Naive thymus-derived CD4-positive, alpha-beta T cell (primary cell): ENCODE measurements at regions not wholly inside any gene's neighbourhood (a gene's known extent, or its start where the extent isn't known, plus 50 kb on each side); places are given as distances from the start of the nearest gene placed in this dataset.

ENCODE experiments used
- ATAC-seq: fragments of 150-1000 bp; cut with Tn5 transposase; 2 replicates; pipeline ENCODE4 v1.10.0; 2021; ENCODE audit warnings: mild to moderate bottlenecking, moderate library complexity
- CTCF ChIA-PET: fragments of 350-600 bp; sonication (Branson Sonifier 250); formaldehyde crosslinking; loops from one replicate; lab custom pipeline; 2021; ENCODE audit warnings: antibody characterized with exemption; lab: Charles Lee
- POLR2A ChIA-PET: fragments of 350-600 bp; sonication (Branson Sonifier 250); formaldehyde crosslinking; loops from one replicate; lab custom pipeline; 2021; ENCODE audit warnings: antibody characterized with exemption, inconsistent platforms; lab: Charles Lee
- DNase-seq, 9 donors: peaks; one replicate each; pipeline versions ENCODE4 v3.0.0 to v3.0.0-alpha.2; 2020 to 2022; ENCODE audit warnings: mixed read lengths in 1 of 9
- H3K27ac ChIP-seq: one replicate; pipeline ENCODE4 v1.7.0; 2013; ENCODE audit warnings: mild to moderate bottlenecking, low read depth, low read length, moderate library complexity
- H3K27me3 ChIP-seq, 2 donors: one replicate each; pipeline ENCODE4 v1.7.0; 2013; ENCODE audit warnings: low read length in 2 of 2, mild to moderate bottlenecking in 2 of 2, moderate library complexity in 2 of 2; ENCODE audit not compliant: control insufficient read depth in 2 of 2, insufficient read depth in 2 of 2
- H3K36me3 ChIP-seq, 3 experiments: 1 replicate in 2 of 3; 2 replicates in 1 of 3; pipeline ENCODE4 v1.7.0; 2013; ENCODE audit warnings: low read length in 3 of 3, mild to moderate bottlenecking in 3 of 3, moderate library complexity in 1 of 3; ENCODE audit not compliant: insufficient read depth in 3 of 3, control insufficient read depth in 2 of 3
- H3K4me1 ChIP-seq, 2 donors: one replicate each; pipeline ENCODE4 v1.7.0; 2013; ENCODE audit warnings: low read length in 2 of 2, mild to moderate bottlenecking in 2 of 2, moderate library complexity in 1 of 2; ENCODE audit not compliant: control insufficient read depth in 2 of 2, insufficient read depth in 2 of 2
- H3K4me3 ChIP-seq: 2 replicates; pipeline ENCODE4 v1.7.0; 2013; ENCODE audit warnings: mild to moderate bottlenecking, low read length
- H3K9me3 ChIP-seq, 3 experiments: 1 replicate in 2 of 3; 2 replicates in 1 of 3; pipeline ENCODE4 v1.7.0; 2013; ENCODE audit warnings: low read length in 3 of 3; ENCODE audit not compliant: control insufficient read depth in 2 of 3
- H3K27ac Mint-ChIP-seq, 9 donors: one replicate each; pipeline ENCODE4 v1.8.0; 2020 to 2022; ENCODE audit warnings: mixed read lengths in 9 of 9, mild to moderate bottlenecking in 8 of 9, moderate library complexity in 5 of 9, inconsistent platforms in 2 of 9
- H3K27me3 Mint-ChIP-seq, 5 donors: one replicate each; pipeline ENCODE4 v1.8.0; 2021 to 2022; ENCODE audit warnings: mixed read lengths in 5 of 5, mild to moderate bottlenecking in 1 of 5
- H3K36me3 Mint-ChIP-seq, 5 donors: one replicate each; pipeline ENCODE4 v1.8.0; 2020 to 2022; ENCODE audit warnings: mixed read lengths in 5 of 5, mild to moderate bottlenecking in 3 of 5, inconsistent platforms in 1 of 5
- H3K4me1 Mint-ChIP-seq, 7 donors: one replicate each; pipeline ENCODE4 v1.8.0; 2020 to 2022; ENCODE audit warnings: mixed read lengths in 7 of 7, mild to moderate bottlenecking in 3 of 7, inconsistent platforms in 1 of 7
- H3K4me3 Mint-ChIP-seq, 10 donors: one replicate each; pipeline ENCODE4 v1.8.0; 2020 to 2022; ENCODE audit warnings: mild to moderate bottlenecking in 10 of 10, mixed read lengths in 10 of 10, moderate library complexity in 6 of 10, inconsistent platforms in 2 of 10
- H3K9me3 Mint-ChIP-seq, 11 donors: one replicate each; pipeline ENCODE4 v1.8.0; 2020 to 2022; ENCODE audit warnings: mixed read lengths in 11 of 11, mild to moderate bottlenecking in 4 of 11, inconsistent platforms in 1 of 11, moderate library complexity in 1 of 11
- intact Hi-C, 2 donors: fragments of 100-400 bp; cut with micrococcal nuclease; formaldehyde crosslinking; loops; one replicate each; pipeline ENCODE4 v1.15.1; 2023

DNA sequence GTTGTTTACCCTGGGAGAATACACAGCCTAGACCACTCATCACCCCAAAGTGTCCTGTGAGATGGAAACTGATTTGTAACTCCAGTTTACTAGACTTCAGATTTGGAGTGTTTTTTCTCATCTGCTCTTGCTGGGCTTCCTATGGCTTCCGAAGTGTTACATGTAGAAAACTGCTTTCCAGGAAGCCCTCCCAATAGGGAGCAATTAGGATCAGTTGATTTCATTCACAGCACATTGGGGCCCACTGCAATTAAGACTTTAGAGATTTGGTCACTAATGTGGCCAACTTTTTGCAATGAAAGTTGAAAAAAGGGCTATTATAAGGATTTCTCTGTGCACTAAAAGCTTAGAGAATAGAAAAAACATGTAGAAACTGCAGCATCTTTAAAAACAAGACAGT, 656.6 kb upstream of the CHAC2 start:
- ChIA-PET CTCF (no interaction called here), POLR2A (no interaction called here)
- Histone ChIP-seq H3K9me3 (no peaks in the 10 kb centered on the region), H3K36me3 (no peaks in the 10 kb centered on the region), H3K4me1 (no peaks in the 10 kb centered on the region), H3K4me3 (no peak overlapping the region), H3K27ac (no peak overlapping the region), H3K27me3 (no peaks in the 10 kb centered on the region)
- ATAC-seq (no peak), DNase-seq (no peak)
- peaks cover 0 to 4% (median 0%) of the 10 kb centered on the region in 5 donors for H3K36me3 Mint-ChIP-seq
- H3K4me1 Mint-ChIP-seq: no peaks in the 10 kb centered on the region
- no peaks in the 10 kb centered on the region for H3K27me3 Mint-ChIP-seq
- H3K9me3 Mint-ChIP-seq: peaks cover 0 to 15% (median 7%) of the 10 kb centered on the region in 11 donors
- H3K27ac Mint-ChIP-seq: no peak overlapping the region
- no peak overlapping the region for H3K4me3 Mint-ChIP-seq
- intact Hi-C loops: no loop called here

DNA sequence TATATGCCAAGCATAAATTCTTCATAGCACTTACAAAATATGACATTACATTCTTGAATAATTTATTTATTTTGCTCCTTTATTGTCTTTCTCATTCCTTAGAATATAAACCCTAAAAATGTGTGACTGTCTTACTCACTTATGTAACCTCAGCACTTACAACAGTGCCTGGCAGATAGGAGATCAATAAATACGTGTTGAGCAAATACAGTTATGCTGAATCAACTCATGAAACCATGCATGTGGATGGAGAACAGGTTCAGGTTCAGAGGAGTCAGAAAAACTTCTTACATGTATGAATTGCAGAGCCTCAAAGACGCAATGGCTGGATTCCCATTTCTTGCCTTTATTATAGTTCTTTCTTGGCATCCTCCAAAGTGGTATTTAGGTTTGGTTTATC, 659.4 kb upstream of the CHAC2 start:
- Mint-ChIP-seq H3K4me1 (no peaks in the 10 kb centered on the region), H3K36me3 (peaks cover 0 to 4% (median 0%) of the 10 kb centered on the region in 5 donors), H3K9me3 (peaks cover 0 to 15% (median 8%) of the 10 kb centered on the region in 11 donors), H3K27ac (no peak overlapping the region), H3K27me3 (no peaks in the 10 kb centered on the region), H3K4me3 (no peak overlapping the region)
- H3K27ac ChIP-seq: no peak overlapping the region
- no peak for DNase-seq
- H3K4me3 ChIP-seq: no peak overlapping the region
- no peaks in the 10 kb centered on the region for H3K27me3 ChIP-seq
- no peaks in the 10 kb centered on the region for H3K36me3 ChIP-seq
- ATAC-seq: no peak
- CTCF ChIA-PET: no interaction called here
- no peaks in the 10 kb centered on the region for H3K9me3 ChIP-seq
- POLR2A ChIA-PET: no interaction called here
- H3K4me1 ChIP-seq: no peaks in the 10 kb centered on the region
- intact Hi-C loops: no loop called here

DNA sequence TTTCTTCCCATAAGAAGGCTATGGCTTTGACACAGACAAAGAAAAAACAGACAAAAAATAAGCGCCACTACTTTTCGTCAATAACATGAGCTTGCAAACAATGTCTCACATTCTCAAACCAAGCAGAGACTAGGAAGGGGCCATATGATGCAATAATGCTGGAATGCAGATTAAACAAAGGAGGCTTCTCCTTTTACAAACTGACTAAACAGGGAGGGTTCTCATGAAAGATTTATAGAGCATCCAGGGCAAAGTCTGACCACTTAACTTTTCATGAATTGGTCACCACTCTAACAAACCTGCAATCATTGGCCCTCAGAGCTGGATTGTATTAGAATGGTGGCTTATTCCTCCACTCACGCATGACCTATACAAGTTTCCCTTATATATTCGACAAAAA, 663.3 kb upstream of the CHAC2 start:
- Histone ChIP-seq H3K4me1 (no peaks in the 10 kb centered on the region), H3K27ac (no peak overlapping the region), H3K4me3 (no peak overlapping the region), H3K36me3 (no peaks in the 10 kb centered on the region), H3K27me3 (no peaks in the 10 kb centered on the region), H3K9me3 (no peaks in the 10 kb centered on the region)
- DNase-seq (no peak), ATAC-seq (no peak)
- no peaks in the 10 kb centered on the region for H3K4me1 Mint-ChIP-seq
- ChIA-PET CTCF (no interaction called here), POLR2A (no interaction called here)
- H3K36me3 Mint-ChIP-seq: peaks cover 0 to 4% (median 0%) of the 10 kb centered on the region in 5 donors
- H3K4me3 Mint-ChIP-seq: no peak overlapping the region
- H3K27ac Mint-ChIP-seq: no peak overlapping the region
- peaks cover 0 to 13% (median 3%) of the 10 kb centered on the region in 11 donors for H3K9me3 Mint-ChIP-seq
- no peaks in the 10 kb centered on the region for H3K27me3 Mint-ChIP-seq
- intact Hi-C loops: no loop called here

GRCh38 chr2:53103679-53104078, 663.9 kb upstream of the CHAC2 start:
- H3K9me3 ChIP-seq: no peaks in the 10 kb centered on the region
- Mint-ChIP-seq H3K27me3 (no peaks in the 10 kb centered on the region), H3K36me3 (peaks cover 0 to 4% (median 0%) of the 10 kb centered on the region in 5 donors), H3K27ac (no peak overlapping the region), H3K4me1 (no peaks in the 10 kb centered on the region), H3K4me3 (no peak overlapping the region), H3K9me3 (peaks cover 0 to 9% (median 3%) of the 10 kb centered on the region in 11 donors)
- H3K4me1 ChIP-seq: no peaks in the 10 kb centered on the region
- no peak overlapping the region for H3K4me3 ChIP-seq
- CTCF ChIA-PET: no interaction called here
- POLR2A ChIA-PET: no interaction called here
- no peaks in the 10 kb centered on the region for H3K27me3 ChIP-seq
- intact Hi-C loops: no loop called here
- H3K36me3 ChIP-seq: no peaks in the 10 kb centered on the region
- DNase-seq (no peak), ATAC-seq (no peak)
- no peak overlapping the region for H3K27ac ChIP-seq

DNA sequence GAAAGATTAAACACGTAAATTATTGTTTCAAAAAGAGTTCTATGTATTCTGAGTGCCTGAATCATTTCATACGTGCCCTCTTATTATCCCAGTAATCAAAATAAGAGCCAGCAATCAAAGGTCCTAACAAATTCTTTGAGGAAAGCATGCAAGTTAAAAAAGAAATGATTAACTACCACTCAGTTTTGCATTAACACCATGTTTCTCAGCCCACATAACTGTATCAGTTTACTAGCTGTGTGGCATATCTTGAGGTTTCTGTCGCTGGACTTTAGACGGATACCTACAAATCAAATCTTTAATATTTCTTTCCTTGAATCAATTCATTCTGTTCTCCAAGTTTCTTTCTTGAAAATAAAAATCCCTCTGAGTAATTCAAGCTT, 668.9 kb upstream of the CHAC2 start:
- H3K9me3 Mint-ChIP-seq: peaks cover 0 to 1% (median 0%) of the 10 kb centered on the region in 11 donors
- Histone ChIP-seq H3K4me1 (no peaks in the 10 kb centered on the region), H3K27ac (no peak overlapping the region), H3K36me3 (no peaks in the 10 kb centered on the region), H3K4me3 (no peak overlapping the region), H3K27me3 (no peaks in the 10 kb centered on the region), H3K9me3 (no peaks in the 10 kb centered on the region)
- no peak overlapping the region for H3K4me3 Mint-ChIP-seq
- H3K27me3 Mint-ChIP-seq: no peaks in the 10 kb centered on the region
- no peak overlapping the region for H3K27ac Mint-ChIP-seq
- ATAC-seq: no peak
- DNase-seq: no peak
- no peaks in the 10 kb centered on the region for H3K4me1 Mint-ChIP-seq
- ChIA-PET POLR2A (no interaction called here), CTCF (no interaction called here)
- intact Hi-C loops: no loop called here
- no peaks in the 10 kb centered on the region for H3K36me3 Mint-ChIP-seq

GRCh38 chr2:53096351-53096750, 671.3 kb upstream of the CHAC2 start:
- Histone ChIP-seq H3K36me3 (no peaks in the 10 kb centered on the region), H3K4me3 (no peak overlapping the region), H3K27me3 (no peaks in the 10 kb centered on the region), H3K27ac (no peak overlapping the region), H3K4me1 (no peaks in the 10 kb centered on the region), H3K9me3 (no peaks in the 10 kb centered on the region)
- DNase-seq (no peak), ATAC-seq (no peak)
- H3K9me3 Mint-ChIP-seq: peaks cover 0 to 8% (median 0%) of the 10 kb centered on the region in 11 donors
- intact Hi-C loops: no loop called here
- no peak overlapping the region for H3K4me3 Mint-ChIP-seq
- no peak overlapping the region for H3K27ac Mint-ChIP-seq
- H3K4me1 Mint-ChIP-seq: no peaks in the 10 kb centered on the region
- ChIA-PET POLR2A (no interaction called here), CTCF (no interaction called here)
- H3K36me3 Mint-ChIP-seq: no peaks in the 10 kb centered on the region
- H3K27me3 Mint-ChIP-seq: no peaks in the 10 kb centered on the region

DNA sequence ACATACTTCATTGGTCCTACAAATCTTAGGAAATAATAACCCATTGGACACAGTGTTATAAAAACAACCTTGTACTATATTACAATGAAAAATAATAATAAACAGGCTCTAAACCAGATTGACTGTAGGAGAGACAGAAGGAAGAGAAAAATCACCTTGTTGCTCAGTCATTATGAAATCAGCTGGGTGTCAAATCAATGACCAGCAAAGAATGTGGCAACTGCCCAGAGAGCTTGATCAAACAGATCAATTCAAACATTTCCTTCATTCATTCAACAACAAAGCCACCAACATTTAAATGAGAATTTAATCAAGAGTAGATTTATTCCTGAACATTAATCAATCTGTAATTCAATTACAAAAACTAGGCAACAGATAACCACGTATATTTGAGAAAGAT, 671.9 kb upstream of the CHAC2 start:
- ChIA-PET CTCF (no interaction called here), POLR2A (no interaction called here)
- Histone ChIP-seq H3K9me3 (no peaks in the 10 kb centered on the region), H3K36me3 (no peaks in the 10 kb centered on the region), H3K4me3 (no peak overlapping the region), H3K27me3 (no peaks in the 10 kb centered on the region), H3K27ac (no peak overlapping the region), H3K4me1 (no peaks in the 10 kb centered on the region)
- intact Hi-C loops: no loop called here
- Mint-ChIP-seq H3K36me3 (no peaks in the 10 kb centered on the region), H3K9me3 (peaks cover 0 to 8% (median 0%) of the 10 kb centered on the region in 11 donors), H3K4me1 (no peaks in the 10 kb centered on the region), H3K27me3 (no peaks in the 10 kb centered on the region), H3K4me3 (no peak overlapping the region), H3K27ac (no peak overlapping the region)
- DNase-seq (no peak), ATAC-seq (no peak)
